ENCODE measurements at regions not wholly inside any gene's neighbourhood (a gene's known extent, or its start where the extent isn't known, plus 50 kb on each side); places are given as distances from the start of the nearest gene placed in this dataset.
"Not testable (repeated sequence)": the region's sequence is repeated elsewhere in the genome, so short reads cannot be mapped to it uniquely, and the experiment has no call there.

DNA sequence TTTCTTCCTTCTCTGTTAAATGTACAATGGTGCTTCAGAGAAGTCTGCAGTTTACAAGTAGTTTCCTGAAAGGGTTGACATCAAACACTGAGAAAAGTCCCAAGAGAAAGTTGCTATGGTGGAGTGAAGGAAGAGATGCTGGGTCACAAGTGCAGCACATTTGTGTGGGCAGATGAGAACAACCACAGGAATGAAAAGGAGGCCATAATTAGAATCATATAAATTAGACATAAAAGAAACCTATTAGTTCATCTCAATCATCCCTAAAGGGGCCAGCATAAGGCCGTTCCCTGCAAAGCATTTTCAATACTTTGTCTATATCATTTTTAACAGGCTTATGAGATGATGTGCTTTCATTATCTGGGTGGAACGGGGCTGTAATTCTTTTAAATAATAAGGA, 359.2 kb downstream of the IRS2 start:
- DNase-seq, result no peak

DNA sequence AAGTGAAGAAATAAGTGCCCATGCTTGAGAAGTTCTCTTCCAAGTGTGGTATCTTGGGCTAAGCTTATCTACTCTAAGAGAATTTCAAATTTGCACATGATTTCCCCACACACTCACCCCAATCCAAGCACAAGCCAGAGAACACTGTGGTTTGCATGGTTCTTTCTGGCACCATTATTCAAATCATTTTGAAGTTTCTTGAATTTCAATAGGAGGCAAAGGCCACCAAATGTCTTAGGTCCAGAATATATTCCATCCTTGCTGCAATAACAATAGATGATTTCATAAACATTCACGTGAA, 359.7 kb downstream of the IRS2 start:
- no peak for DNase-seq

DNA sequence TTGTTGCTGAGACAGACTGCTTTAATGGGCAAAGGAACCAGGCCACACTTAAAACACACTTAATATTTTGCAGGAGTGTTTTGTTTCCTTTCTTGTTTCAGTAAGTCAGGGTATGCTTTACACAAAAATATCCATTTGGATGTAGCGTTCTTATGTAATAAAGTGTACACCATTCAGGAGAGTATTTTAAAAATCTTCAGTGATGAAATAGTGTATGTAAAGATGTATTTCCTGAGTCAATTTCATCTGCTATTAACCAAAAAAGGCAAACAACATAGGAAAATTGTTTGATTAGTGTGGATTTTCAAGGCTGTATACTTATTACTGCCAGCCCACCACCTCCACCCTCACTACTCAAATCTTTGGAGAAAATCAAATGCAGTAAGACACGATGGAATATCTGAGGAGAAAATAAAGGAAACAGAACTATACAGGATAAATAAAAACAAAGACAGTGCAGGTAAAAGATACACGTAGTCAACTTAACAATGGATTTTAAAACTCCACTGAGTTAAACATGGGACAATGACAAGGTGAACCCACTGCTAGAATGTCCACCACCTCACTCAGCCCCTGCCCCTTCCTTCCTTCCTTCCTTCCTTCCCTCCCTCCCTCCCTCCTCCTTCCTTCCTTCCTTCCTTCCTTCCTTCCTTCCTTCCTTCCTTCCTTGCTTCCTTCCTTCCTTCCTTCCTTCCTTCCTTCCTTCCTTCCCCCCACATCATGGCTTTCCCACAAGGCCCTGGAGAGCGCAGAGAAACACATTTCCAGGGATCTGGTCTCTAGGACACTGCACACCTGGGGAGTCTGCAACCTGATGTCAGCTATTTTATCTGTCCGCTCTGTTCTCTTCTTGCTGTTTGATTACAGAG, 360.3 kb downstream of the IRS2 start:
- DNase-seq, result no peak

DNA sequence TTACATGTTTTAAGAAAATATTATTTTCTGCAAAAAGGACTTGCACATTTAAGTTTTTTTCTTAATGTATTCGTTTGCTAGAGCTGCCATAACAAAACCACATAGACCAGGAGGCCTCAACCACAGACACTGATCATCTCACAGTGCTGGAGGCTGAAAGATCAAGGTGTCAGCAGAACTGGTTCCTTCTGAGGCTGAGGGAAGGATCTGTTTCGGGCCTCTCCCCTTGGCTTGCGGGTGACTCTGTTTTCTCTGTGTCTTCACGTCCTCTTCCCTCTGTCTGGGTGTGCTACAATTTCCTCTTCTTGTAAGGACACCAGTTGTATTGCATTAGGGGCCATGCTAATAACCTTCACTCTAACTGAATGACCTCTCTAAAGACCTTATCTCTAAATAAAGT, 364.2 kb downstream of the IRS2 start:
- DNase-seq, result no peak

DNA sequence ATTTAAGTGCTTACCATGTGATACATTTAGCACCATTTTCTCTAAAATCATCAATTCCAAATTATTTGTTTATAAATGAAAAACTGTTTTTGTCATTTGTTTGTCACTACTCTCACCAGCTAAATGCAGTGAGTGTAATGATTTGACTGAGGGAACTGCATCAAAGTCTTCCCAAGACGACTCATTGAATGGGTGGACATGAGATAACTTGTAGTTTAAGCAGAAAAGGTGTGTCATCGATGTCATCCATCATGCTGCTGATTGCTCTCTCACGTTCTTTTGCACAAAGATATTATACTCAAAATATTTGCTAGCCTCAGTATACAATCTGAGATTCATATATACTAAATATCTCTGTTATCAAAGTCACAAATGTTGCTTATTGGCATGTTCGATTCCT, 366.5 kb downstream of the IRS2 start:
- no peak for DNase-seq

DNA sequence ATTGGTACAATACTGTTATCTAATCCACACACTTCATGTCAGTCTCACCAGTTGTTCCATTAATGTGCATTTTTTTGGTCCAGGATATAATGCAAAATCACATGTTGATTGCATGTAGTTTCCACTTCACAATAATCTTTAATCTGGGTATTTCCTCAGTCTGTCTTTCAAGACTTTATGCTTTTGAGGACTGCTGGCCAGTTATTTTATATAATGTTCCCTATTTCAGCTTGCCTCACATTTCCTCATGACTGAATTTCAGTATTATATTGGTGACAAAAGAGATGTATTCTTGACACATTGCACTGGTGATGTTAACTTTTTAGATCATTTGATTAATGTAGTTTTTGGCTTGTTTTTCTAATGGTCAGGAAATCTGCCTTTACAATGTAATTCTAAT, 368.3 kb downstream of the IRS2 start:
- DNase-seq, result no peak

DNA sequence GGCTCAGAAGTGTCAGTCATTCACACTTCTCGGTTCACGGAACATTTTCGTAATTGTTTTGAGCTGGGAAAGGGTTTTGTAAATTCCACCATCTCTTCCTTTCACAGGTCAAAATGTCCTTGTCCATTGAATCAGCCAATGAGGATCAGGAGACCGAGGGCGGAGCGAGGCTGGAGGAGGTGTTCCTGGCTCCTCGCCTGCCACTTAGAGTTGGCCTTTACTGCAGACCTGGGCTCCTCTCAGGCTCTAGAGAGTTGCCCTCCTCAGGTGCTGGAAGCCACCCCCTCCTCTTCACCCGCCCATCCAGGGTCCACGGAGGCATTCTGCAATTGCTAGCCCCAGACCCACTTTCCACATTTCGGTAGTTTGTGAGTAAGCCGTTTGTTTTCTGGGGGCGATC, 370.4 kb downstream of the IRS2 start:
- no peak for DNase-seq

DNA sequence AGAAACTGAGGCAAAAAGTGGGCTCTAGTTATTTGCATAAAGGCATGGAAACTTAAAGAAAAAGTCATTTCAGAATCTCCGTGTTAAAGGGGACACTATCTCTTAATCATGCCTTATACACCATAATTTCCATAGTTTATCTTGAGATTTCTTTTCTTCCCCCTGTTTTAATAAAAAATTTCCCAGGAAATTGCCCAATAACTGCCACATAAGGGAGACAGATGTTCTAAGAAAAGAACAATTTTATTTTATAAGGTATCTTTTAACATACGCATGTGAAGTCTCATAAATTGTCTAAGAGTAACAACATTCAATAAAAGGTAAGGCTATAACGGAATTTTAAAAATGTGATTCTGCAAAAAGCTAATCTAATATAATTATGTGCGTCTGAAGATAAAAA, 371.3 kb downstream of the IRS2 start:
- DNase-seq, result no peak

DNA sequence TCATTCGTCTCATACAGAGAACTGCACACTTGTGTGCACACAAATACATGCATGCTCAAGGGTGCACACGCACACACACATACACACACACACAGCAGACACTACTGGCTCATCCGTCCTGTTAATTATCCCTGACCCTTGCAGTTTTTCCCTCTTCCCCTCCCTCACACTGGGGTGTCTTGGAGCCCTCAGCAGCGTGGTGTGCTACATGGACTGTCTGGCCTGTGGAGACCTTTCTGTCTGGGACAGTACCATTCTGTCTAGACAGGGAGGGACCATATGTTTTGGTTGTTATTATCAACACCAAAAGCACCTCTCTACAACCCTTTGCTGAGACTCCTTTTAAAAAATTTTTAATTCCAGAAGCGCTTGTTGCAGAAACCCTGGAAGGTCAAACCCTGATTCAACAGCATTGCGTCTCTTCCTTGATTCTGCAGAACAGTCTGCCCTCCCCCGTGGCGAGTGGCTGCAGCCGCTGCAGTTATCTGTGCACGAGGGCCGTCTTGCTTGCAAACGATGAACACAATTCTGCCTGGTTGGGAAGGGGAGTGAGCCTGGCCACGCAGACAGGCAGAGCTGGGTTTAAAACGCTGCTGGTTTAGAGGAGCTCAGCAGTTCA, 374.0 kb downstream of the IRS2 start:
- no peak for DNase-seq

DNA sequence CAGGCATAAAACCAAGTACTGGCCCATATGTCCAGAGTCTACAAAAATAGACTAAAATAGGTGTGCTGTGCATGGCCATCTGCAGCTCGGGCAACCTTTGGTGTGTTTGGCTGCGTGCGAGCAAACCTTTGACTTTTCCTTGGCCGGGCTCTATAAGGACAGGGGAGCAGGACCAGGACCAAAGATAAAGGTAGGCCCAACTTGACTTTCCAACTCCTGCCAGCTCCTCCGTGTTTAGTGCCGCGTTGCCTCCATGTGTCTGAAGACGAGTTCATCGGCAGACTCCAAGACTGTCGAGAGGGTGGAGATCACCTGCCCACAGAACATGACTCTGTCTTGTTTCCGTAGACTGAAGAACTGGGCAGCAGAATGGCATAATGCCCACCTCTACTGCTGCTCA, 375.5 kb downstream of the IRS2 start:
- no peak for DNase-seq

DNA sequence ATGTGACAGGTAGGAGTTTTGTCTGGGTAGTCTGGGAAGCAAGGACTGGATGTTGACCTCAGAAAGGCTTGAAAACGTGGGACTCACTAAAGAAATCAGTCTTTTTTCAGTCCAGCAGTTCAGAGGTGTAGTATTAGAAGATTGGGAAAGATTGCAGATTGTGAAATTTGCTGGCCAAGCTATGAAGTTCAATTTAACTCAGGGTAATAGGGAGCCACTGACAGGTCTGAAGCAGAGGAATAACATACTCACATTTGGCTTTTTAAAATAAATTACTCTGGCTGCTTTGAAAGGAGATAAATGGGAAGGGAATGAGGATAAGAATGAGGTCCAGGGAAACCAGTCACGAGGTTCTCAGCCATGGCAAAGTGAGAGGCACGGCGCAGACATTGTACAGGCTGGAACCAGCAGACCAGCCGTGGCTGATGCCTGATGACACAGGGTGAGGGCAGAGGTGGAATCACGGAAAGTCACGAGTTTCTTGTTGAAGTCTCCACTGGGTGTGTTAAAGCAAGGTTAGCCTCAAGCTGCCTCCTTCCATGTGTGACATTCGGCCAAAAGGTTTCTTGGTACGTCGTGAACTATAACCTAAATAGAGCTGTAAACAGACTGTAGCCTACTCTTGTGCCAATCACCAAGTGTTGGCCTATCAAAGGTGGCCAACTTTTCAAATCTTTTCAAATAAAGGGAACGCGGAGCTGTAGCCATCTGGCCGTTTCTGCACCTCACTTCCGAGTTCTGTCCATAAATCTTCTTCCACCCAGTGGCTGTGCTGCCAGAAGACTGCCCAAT, 377.6 kb downstream of the IRS2 start:
- no peak for DNase-seq

DNA sequence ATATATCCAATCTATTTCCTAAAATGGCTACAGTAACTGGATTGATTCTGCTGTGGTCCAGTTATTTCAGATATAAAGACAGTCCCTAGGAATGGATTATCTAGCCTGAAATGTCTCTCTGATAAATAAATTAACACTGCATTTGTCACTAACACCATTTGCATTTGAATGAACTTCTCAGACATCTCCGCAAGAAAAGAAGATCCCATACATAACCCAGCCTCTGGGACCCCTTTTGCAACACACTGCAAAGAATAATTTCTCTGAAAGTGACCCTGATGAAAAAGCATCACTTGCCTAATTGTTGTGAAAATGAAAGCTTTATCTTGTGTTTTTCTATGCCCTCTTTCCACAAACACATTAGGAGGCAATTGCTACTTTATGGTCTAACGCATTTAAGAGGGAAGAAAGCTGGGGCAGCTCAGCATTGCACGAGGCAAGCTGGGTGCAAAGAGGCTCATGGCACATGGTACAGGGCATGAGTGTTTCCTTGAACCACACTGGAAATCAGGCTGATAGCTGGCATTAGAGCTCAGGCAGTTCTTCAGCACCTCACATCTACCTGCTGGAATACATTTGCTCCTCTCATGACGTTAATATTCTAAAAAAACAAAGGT, 379.9 kb downstream of the IRS2 start:
- DNase-seq, result no peak

DNA sequence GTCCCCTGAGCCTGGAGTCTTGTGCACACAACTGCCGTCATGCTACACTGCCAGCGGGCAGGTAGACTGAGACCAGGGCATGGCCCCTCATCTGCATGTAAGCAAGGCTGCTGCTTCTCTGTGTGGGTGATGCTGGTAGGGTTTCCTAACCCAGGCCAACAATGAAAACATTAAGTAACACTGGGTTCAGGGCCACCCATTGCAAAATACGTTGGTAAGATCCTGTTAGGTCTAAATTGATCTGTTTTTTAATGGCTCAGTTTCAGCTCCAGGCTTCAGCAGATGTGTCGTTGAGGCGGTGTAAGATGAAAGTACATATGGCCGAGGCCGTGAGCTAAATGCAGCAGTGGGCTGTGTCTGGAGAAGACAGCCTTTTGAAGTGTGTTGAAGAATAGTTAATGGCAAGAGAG, 383.4 kb downstream of the IRS2 start:
- DNase-seq, result no peak

DNA sequence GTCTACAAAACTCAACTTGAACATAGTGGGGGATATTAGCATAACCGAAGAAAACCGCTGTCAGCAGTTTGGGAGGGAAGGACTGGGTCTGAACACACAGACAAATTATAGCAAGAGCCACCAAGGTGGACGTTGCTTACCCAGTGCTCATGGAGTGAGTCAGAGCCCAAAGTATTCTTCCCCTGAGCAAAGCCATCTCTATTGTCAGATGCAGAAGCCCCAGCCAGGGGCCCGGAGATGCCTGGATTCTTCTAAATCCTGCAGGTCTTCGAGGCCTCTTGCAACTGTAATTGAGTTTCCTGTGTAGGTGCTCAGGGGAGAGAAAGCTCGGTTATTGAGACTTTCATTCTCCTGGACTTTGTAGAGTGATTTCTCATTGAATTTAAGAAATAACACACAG, 384.5 kb downstream of the IRS2 start:
- DNase-seq, result no peak

DNA sequence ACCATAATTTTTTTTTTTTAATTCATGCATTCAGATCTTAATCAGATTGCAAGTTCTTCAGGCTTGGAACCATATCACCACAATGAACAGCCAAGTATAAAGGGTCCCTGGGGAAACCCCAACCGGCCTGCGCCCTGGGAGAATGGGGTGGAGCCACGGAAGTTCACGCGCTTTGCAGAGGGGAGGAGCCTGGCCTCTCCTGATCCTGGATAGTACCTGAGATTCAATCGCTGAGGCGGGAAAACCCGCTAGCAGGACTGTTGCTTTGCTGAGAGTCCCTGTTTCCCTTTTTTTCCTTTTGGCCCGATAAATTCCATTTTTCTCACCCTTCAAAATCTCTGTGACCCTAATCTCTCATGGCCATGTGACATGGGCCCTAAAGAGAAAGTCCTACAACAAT, 385.1 kb downstream of the IRS2 start:
- DNase-seq, result no peak

DNA sequence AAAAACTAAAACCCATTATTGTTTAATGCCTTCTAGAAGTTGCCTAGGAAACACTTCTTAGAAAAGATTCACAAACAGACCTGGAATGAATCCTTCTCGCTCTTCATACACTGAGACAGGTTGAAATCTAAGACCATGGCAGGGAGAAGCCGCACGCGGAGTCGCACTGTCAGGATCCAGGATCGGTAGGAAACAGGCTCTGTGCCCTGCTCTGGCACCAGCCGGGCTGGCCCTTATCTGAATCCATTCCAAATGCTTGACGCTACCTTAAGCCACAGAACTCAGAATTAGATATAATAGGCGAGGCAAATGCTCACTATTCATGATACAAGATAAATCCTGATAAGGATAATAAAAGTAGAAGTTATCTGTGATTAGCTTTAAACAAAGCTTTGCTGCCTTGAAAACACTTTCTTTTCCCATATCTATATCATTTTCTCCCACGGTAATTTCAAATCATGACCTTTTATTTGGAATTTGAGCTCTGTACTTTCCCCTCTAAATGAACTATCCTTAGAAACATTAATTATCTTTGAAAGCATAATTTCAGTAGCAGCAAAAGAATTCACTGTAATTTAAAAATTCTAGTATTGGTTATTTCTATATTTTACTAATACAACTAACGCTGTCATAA, 385.6 kb downstream of the IRS2 start:
- no peak for DNase-seq

DNA sequence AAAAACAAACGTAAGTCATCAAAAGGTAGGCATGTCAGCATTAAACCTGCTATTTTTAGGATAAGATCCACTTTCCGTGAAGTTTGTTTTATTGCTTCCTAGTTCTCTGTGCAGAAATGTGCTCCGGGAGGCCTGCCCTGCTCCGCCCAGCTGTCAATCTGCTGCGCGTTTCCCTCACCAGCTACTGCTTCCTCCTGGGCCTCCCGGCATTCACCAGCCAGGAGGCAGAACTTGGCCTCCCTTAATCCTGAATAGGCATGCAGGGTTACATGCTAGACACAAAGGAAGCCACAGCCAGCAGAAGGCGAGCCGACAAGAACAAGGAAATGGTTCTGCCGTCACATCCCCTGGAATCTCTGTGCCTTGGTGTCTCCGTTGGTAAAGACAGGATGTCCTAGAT, 386.2 kb downstream of the IRS2 start:
- no peak for DNase-seq

DNA sequence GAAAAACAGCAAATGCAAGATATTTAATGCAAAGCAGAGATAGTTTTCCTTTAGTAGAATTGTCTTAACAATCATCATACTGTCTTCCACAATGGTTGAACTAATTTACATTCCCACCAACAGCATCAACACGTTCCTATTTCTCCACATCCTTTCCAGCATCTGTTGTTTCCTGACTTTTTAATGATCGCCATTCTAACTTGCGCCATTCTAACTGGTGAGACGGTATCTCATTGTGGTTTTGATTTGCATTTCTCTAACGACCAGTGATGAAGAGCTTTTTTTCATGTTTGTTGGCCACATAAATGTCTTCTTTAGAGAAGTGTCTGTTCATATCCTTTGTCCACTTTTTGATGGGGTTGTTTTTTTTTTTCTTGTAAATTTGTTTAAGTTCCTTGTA, 388.3 kb downstream of the IRS2 start:
- not testable (repeated sequence) for DNase-seq

DNA sequence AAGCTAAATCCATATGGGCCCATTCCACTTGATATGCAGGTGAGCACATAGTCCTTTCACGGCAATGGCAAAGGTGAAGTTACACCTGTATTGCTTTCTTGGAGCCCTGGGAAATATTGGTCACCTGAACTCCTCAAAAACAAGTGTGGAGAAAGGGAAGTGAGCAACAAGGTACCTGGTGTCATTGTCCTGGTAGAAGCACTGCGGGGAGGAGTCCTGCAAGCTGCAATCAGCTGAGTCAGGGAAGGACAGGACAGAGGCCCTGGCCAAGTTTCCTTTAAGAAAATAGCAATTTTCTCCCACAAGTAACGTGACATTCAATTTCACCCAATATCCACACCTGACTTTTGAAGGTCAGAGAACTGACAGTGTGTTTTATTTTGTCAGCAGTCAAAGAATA, 389.1 kb downstream of the IRS2 start:
- DNase-seq, result no peak

DNA sequence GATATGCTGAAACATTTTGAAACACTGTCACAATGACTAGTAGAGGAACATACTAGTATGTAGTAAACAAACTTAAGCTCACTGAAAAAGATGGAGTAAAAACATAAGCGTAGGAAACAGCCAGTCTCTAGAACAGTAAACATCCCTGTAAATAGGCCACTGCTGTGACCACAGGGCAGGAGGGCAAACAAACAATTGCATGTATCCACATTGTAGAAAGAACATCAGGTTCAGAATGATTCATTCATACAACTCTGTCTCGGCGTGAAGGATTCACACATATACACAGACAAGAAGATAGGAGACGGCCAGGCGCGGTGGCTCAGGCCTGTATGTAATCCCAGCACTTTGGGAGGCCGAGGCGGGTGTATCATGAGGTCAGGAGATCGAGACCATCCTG, 390.1 kb downstream of the IRS2 start:
- DNase-seq, result no peak

DNA sequence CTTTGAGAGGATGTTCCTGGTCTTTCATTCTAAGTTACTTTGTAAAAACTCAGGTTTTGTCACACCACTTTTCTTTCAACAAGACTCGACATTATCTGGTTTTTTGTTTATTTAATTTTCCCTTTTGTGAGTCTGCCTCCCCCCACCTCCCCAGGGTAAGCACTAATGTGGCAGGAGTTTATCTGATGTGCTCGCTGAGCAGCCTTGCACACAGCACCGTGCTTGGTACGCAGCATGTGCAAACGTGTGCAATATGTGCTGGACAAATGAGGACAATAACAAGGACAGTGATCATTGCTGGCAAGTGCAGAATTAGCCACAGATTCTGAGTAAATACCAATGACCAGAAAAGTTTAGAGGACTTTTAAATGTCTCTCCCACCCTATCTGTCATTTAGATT, 391.4 kb downstream of the IRS2 start:
- no peak for DNase-seq

DNA sequence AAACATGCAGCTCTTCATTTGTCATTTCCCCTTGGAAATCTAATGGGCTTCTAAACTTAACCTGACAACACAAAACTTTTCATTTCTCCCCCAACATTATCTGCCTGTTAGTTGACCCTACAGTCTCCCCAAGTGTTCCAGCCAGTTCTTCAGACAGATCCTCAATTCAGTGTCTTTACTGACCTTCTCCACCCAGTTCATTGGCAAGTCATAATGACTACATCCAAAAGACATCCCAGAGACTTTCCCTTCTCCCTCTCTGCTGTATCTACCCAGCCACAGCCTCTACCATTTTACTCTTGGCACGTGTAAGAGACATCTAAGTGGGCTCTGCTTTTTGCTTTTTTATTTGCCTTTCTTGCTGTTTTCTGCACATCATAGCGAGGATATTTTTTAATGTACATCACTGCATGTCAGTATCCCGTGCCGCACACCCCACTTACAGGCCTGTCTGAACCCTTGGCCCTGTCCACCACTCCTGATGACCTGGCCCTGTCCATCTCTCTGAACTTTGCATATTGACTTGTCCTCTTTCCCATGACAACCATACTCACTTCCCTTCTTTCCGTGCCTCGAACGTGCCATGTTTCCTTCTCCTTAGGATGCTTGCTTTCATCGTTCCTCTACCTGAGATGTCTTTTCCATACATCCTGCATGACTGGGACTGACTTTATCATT, 391.9 kb downstream of the IRS2 start:
- DNase-seq, result no peak

DNA sequence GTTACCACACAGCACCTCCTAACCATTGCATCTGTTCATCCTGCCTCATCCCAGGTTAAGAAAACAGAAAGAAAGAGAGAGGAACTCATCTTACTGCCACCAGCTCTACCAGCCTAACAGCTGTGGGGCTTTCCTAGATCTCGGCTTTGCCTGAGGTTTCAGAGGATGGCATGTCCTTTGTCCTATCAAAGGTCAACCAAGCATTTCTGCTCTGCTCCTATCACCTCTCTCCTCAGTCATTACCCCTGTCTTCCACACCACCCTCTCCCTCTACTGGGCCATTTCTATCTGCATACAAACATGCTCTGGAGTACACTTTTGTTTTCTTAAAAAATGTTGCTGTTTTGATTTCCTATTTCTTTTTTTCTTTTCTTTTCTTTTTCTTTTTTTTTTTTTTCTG, 393.3 kb downstream of the IRS2 start:
- no peak for DNase-seq

Measured in CD4-positive, alpha-beta T cell treated with Interleukin-10 for 1 hour (primary cell).